Parathyroid adenoma (tissue), 2 donors: ENCODE measurements at regions not wholly inside any gene's neighbourhood (a gene's known extent, or its start where the extent isn't known, plus 50 kb on each side); places are given as distances from the start of the nearest gene placed in this dataset.

ENCODE experiments used
- H2AFZ ChIP-seq: fragments of 300-600 bp; sonication (generic); one replicate; pipeline ENCODE4 v1.7.0; 2017; ENCODE audit warnings: antibody characterized with exemption, mild to moderate bottlenecking
- H3K27ac ChIP-seq: fragments of 300-600 bp; sonication (generic); one replicate; pipeline ENCODE4 v1.7.0; 2017
- H3K27me3 ChIP-seq: fragments of 300-600 bp; sonication (generic); one replicate; pipeline ENCODE4 v1.7.0; 2017; ENCODE audit warnings: low read length; ENCODE audit not compliant: control insufficient read depth, insufficient read depth
- H3K36me3 ChIP-seq: fragments of 300-600 bp; sonication (generic); one replicate; pipeline ENCODE4 v1.7.0; 2017; ENCODE audit warnings: low read length; ENCODE audit not compliant: control insufficient read depth, insufficient read depth
- H3K4me1 ChIP-seq: fragments of 300-600 bp; sonication (generic); one replicate; pipeline ENCODE4 v1.7.0; 2017; ENCODE audit warnings: control low read depth
- H3K4me2 ChIP-seq: fragments of 300-600 bp; sonication (generic); one replicate; pipeline ENCODE4 v1.7.0; 2017; ENCODE audit warnings: low read length
- H3K4me3 ChIP-seq: fragments of 300-600 bp; sonication (generic); one replicate; pipeline ENCODE4 v1.7.0; 2017; ENCODE audit warnings: low read depth, low read length
- H3K79me2 ChIP-seq: fragments of 300-600 bp; sonication (generic); one replicate; pipeline ENCODE4 v1.7.0; 2017; ENCODE audit warnings: control low read depth
- H3K9ac ChIP-seq: fragments of 300-600 bp; sonication (generic); one replicate; pipeline ENCODE4 v1.7.0; 2017; ENCODE audit warnings: mild to moderate bottlenecking
- H3K9me3 ChIP-seq: fragments of 300-600 bp; sonication (generic); one replicate; pipeline ENCODE4 v1.7.0; 2017; ENCODE audit warnings: low read length; ENCODE audit not compliant: control insufficient read depth
- TF ChIP-seq, protein P1 (sequence below): fragments of 300-600 bp; sonication (generic); IDR thresholded peaks from one replicate; pipeline ENCODE4 v1.7.0; 2017; ENCODE audit warnings: antibody characterized with exemption, mild to moderate bottlenecking
- donor health status: primary hyperparathyroidism.

DNA sequence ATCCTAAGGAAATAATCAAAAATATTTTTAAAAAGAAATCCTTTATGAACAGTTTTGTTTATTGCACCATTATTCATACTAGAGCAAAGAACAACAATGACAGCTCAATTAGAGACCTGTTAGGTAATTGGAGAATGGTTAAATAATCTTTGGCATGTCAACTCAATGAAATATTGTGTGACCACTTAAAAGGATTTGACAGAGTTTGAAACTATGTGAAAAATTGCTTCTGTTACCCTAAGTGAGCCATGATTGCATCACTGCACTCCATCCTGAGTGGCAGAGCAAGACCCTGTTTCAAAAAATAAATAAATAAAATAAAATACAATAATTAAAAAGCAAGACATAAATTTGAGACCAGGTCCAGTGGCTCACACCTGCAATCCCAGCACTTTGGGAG lies 66.1 kb upstream of the ATP8B1 start:
- TF ChIP-seq, protein P1, sequence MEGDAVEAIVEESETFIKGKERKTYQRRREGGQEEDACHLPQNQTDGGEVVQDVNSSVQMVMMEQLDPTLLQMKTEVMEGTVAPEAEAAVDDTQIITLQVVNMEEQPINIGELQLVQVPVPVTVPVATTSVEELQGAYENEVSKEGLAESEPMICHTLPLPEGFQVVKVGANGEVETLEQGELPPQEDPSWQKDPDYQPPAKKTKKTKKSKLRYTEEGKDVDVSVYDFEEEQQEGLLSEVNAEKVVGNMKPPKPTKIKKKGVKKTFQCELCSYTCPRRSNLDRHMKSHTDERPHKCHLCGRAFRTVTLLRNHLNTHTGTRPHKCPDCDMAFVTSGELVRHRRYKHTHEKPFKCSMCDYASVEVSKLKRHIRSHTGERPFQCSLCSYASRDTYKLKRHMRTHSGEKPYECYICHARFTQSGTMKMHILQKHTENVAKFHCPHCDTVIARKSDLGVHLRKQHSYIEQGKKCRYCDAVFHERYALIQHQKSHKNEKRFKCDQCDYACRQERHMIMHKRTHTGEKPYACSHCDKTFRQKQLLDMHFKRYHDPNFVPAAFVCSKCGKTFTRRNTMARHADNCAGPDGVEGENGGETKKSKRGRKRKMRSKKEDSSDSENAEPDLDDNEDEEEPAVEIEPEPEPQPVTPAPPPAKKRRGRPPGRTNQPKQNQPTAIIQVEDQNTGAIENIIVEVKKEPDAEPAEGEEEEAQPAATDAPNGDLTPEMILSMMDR, result no peak

DNA sequence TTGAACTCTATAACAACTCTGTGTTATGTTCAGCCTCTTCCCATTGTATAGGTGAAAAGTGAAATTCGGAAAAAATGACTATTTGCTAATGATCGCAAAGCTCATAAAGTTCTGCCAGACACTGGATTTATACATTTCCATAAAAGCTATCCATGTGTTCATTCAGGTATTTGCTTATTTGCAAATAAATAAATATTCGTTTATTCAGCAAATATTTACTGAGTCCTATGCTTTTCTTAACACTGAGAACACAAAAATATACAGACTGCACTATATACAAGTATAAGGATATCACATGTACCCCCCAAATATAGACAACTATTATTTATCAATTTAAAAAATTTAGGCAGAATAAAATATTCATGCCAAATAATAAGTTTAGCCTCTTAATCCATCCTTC lies 63.2 kb upstream of the ATP8B1 start:
- no peaks in the 10 kb centered on the region for H3K79me2 ChIP-seq
- no peak overlapping the region for H3K4me3 ChIP-seq
- H3K4me1 ChIP-seq, result no peaks in the 10 kb centered on the region
- H3K4me2 ChIP-seq, result no peak overlapping the region
- TF ChIP-seq, protein P1, result no peak
- H3K27me3 ChIP-seq, result no peaks in the 10 kb centered on the region
- no peak overlapping the region for H3K9ac ChIP-seq
- no peaks in the 10 kb centered on the region for H3K9me3 ChIP-seq
- no peak overlapping the region for H2AFZ ChIP-seq
- H3K27ac ChIP-seq, result no peak overlapping the region
- H3K36me3 ChIP-seq, result no peaks in the 10 kb centered on the region

More for the DNA sequence above, 66.1 kb upstream of the ATP8B1 start:
- Histone ChIP-seq H3K9ac (no peak overlapping the region), H3K36me3 (no peaks in the 10 kb centered on the region), H3K4me3 (no peak overlapping the region), H3K4me1 (no peaks in the 10 kb centered on the region), H3K27ac (no peak overlapping the region), H3K27me3 (no peaks in the 10 kb centered on the region), H3K4me2 (no peak overlapping the region), H3K79me2 (no peaks in the 10 kb centered on the region), H3K9me3 (no peaks in the 10 kb centered on the region), H2AFZ (no peak overlapping the region)

DNA sequence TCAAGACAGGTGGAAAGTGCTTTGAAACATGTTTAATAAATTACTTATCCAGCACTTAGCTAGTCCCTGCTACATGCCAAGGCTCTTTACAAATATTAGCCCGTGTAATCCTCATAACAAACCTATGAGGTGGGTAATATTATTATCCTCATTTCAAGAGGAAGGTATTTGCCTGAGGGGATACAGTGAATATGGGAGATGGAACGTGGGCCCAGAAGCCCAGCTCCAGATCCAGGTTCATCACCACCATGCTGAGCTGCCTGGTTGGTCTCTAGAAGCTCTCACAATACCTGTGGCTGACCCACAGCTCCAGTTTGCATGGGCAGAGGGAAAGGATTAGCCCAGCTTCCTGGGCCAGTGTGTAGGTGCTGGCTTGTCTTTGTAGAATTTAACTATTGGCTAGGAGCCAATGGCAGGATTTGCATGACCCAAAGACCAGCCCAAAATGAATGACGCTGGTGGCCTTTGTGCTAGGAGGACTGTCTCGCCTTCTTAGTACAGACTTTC lies 61.6 kb upstream of the ATP8B1 start:
- no peak overlapping the region for H3K27ac ChIP-seq
- TF ChIP-seq, protein P1, result no peak

DNA sequence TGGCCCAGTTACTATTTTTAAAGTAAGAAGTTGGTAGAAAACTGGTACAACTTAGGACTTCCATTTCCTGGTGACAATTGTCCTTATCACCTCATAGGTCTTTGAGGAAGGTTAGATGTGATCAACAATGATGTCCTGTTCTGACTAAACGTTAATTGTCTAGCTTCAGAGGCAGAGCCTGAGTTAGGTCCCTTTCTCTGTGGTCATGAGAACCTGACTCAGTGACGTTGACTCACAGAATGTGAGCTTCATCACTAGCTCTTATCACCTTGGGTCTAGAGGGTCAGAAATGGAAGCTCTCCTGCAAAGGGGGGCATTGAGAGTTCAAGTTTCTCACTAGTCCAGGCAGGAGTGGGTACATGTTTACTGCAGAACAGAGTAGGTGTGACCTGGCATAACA lies 60.6 kb upstream of the ATP8B1 start:
- H3K79me2 ChIP-seq, result no peaks in the 10 kb centered on the region

More for the DNA sequence above, 61.6 kb upstream of the ATP8B1 start:
- Histone ChIP-seq H2AFZ (no peak overlapping the region), H3K4me1 (no peaks in the 10 kb centered on the region), H3K4me3 (no peak overlapping the region), H3K79me2 (no peaks in the 10 kb centered on the region), H3K36me3 (no peaks in the 10 kb centered on the region), H3K27me3 (no peaks in the 10 kb centered on the region), H3K9ac (no peak overlapping the region), H3K4me2 (no peak overlapping the region), H3K9me3 (no peaks in the 10 kb centered on the region)

DNA sequence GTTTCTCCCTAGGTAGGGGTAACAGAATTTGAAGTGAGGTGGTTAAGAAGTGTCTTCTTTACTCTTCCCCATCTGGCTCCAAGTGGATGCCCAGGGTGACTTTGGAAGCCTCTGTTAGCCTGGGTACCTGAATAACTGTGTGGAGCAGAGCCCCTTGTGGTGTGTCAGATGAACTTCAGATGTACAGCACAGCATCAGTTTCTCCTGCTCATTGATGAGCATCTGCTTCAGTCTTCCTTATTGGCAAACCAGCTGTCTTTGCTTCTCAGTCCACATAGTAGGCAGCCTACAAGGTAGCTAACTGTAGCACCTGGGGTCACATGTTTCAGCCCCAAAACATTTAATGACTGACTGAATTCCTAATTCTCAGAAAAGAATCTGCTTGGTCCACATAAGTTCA lies 56.2 kb upstream of the ATP8B1 start:
- Histone ChIP-seq H3K9me3 (no peaks in the 10 kb centered on the region), H3K4me3 (no peak overlapping the region), H3K4me2 (no peak overlapping the region), H3K79me2 (no peaks in the 10 kb centered on the region), H3K9ac (no peak overlapping the region), H2AFZ (no peak overlapping the region), H3K27me3 (no peaks in the 10 kb centered on the region), H3K4me1 (no peaks in the 10 kb centered on the region), H3K27ac (no peak overlapping the region), H3K36me3 (no peaks in the 10 kb centered on the region)
- TF ChIP-seq, protein P1, result peak; percentile 19

More for the DNA sequence above, 60.6 kb upstream of the ATP8B1 start:
- H3K27me3 ChIP-seq, result no peaks in the 10 kb centered on the region
- no peak overlapping the region for H3K4me3 ChIP-seq
- no peak overlapping the region for H3K9ac ChIP-seq
- no peaks in the 10 kb centered on the region for H3K9me3 ChIP-seq
- H3K36me3 ChIP-seq, result no peaks in the 10 kb centered on the region
- no peak overlapping the region for H3K27ac ChIP-seq
- H3K4me2 ChIP-seq, result no peak overlapping the region
- no peaks in the 10 kb centered on the region for H3K4me1 ChIP-seq
- H2AFZ ChIP-seq, result no peak overlapping the region
- TF ChIP-seq, protein P1, result no peak
